DMS153 treated with DMSO at 0.1 percent for 48 hours (cell line): ENCODE measurements at regions not wholly inside any gene's neighbourhood (a gene's known extent, or its start where the extent isn't known, plus 50 kb on each side); places are given as distances from the start of the nearest gene placed in this dataset.

Source experiments
- DNase-seq: peaks from one replicate; lab custom pipeline; 2025; ENCODE audit not compliant: unreplicated experiment; lab: John Stamatoyannopoulos, UW

- DNase-seq = no peak
Observed at GRCh38 chr6:71585472-71585871, 296.9 kb downstream of the OGFRL1 start.

DNA sequence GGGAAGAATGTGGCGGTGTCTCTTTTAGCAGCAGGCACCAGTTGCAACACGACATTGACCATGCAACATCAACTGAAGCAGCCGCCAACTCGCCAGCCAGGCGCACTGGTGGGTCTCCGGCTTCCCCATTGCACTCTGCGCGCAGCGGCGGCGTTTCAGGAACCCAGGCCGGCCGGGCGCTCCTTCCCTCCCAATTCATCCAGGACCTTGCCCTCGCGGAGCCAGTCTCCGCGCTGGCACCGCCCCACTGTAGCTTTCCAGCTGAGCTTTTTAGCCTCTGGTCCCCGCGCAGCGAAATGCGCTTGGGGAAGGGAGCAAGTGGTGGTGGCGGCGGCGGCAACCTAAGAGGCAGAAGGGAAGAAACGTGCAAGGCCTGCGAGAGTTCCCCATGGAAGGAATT is 297.9 kb upstream of the RIMS1 start:
- DNase-seq = no peak

- no peak for DNase-seq
Observed at GRCh38 chr6:71589254-71589653, 297.1 kb upstream of the RIMS1 start.

DNA sequence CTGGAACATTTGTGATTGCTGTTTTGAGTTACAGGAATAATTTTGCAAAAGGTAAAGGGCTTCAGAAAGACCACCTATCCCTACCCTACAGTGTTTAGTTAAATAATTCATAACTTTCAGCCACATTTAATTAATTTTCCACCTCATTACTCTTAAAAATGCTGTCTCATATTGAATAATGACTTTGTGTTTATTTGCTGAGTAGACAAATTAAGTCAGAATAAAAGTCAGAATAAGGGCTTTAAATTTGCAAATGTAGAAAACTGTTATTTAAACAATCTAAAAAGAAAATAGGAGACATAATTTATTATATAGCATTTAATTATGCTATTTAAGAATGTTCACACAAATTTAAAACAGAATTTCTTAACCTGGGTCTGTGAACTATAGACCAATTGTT is 293.7 kb upstream of the RIMS1 start:
- DNase-seq = no peak

- DNase-seq = no peak
Observed at GRCh38 chr6:71599359-71599758, 287.0 kb upstream of the RIMS1 start.

DNA sequence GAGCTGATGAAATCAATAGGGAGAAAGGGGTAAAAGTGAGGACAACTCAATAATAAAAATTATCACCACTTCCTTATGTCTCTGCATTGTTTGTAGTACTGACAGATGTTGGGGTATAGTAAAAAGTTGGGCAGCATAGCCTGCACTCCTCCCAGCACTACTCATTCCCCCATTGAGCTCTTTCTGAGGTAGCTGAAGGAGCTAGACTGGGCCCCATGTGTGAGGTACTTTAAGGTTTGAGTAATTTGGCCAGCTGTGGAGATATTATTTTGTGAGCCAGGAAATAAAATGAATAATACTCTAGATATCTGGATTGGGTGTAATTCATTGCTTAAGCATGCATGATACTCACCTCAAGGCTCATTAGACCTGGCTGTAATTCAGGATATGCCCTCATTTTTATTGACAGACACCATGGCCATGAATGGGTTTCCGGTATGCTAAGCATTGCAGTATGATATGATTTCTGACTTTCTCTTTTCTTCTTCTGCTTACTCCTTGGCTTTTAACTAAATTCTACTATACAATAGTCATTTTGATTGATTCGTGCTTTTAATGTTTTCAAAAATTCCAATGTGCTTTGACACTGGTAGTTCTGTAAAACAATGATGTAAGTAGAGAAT is 283.9 kb upstream of the RIMS1 start:
- DNase-seq = no peak

DNA sequence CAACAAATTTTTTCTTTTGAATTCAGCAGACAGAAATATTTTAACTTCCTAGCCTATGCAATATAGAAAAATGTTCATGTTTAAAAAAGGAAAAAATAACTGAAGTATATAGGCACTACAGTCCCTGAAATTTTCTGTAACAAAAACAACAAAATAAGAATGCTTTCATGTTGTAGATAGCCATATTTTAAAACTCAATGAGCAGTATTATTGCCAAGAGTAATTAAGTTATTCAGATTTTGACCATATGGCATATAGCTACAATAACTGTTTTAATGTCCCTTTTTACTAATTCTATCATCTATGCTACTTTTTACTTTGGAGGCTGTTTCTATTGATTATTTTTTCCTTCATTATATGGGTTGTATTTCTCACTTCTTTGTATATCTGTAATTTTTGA is 283.3 kb upstream of the RIMS1 start:
- DNase-seq = no peak

DNA sequence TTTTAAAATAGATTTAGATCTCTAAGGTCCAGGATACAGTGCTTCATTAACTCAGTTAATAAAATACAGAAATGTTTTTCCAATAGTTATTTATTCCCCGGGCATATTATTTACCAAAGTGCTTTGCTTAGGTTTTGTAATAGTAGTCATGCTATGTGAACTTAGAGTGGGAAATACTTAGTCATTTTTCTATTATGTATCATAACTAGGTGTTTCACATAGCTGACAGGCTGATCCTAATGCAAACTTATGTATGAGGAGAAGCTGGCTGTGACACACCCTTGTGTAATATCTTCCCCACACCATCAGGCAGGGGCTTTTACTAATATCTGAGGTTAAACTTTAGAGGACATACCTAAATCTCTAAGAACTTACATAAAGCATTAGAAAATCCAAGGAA is 277.7 kb upstream of the RIMS1 start:
- no peak for DNase-seq

DNA sequence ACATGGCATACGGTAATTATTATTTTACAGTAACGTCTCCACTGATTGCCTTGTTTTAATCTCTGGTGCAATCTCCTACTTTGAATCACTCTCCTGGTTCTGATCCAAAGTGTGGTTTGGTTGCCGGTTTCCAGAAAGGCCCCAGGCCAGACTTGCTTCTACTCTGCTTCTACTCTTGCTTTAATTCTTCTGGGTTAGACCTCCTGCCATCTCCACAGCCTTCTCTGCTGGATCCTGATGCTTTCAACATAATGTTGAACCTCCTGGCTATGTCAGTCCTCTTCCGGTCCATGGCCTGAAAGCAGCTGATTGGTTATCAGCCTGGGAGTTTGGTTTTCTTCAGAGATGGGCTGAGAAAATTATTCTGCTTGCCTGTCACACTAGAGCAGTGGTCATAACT is 266.5 kb upstream of the RIMS1 start:
- DNase-seq = no peak

GRCh38 chr6:71621918-71622519 is 264.3 kb upstream of the RIMS1 start:
- DNase-seq = no peak

DNA sequence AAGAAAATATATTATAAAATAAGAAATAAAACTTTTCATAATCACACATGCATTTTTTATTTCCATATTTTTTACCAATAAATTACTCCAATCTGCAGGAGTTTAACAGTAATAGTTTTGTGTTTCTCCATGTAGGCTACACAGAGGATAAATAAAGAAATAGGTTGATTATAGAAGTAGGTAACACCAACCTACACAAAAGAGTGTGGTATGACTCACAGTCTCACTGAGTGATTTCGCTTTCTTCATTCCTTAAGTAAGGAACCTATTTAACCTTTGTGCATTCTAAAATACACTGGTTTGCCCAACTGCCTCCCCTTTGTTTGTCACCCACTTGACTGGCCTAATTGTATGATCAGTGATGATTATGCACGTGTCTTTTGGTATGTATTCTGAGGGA is 244.2 kb upstream of the RIMS1 start:
- no peak for DNase-seq

GRCh38 chr6:71642793-71643192 is 243.6 kb upstream of the RIMS1 start:
- DNase-seq = no peak

GRCh38 chr6:71645299-71645698 is 241.1 kb upstream of the RIMS1 start:
- DNase-seq = no peak

DNA sequence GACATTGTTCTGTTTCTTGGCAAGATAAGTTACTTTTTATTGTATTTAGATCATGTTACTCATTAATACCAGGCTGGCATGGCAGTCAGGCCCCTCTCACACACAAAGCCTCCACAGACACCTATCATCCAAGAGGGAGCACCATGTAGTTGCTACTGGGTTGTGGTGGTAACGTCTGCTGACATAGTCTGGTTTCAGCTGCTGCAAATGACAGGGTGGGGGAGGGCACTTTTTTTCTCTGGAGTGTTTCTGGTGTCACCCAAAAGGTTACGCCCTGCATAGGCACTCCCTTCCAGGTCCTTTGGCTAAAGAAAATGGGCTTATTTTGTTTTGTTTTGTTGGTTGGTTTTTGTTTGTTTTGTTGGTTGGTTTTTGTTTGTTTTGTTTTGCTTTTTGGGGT is 236.4 kb upstream of the RIMS1 start:
- DNase-seq = no peak

- no peak for DNase-seq
Observed at GRCh38 chr6:71651636-71652035, 234.7 kb upstream of the RIMS1 start.

DNA sequence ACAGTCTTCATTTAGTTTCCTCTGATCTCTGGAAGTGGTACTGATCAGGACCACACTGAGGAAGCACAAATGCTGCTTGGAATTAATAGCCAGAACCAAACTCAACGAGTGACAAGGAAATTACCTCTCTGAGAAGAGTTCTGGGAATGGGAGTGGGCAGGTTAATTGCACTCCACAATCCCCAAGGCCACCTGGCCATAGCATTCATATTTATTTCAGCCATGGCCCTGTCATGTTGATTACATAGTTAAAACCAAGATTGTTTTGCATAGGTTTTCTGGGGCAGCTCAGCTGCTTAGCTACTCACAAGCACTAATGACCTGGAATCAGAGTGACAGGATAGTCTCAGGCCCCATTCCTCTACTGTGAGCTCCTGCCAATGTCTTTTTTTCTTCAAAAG is 230.2 kb upstream of the RIMS1 start:
- no peak for DNase-seq

- DNase-seq = no peak
Observed at GRCh38 chr6:71665931-71666330, 220.4 kb upstream of the RIMS1 start.

- DNase-seq = no peak
Observed at GRCh38 chr6:71672876-71673275, 213.5 kb upstream of the RIMS1 start.

GRCh38 chr6:71675386-71675785 is 211.0 kb upstream of the RIMS1 start:
- no peak for DNase-seq

- DNase-seq = no peak
Observed at GRCh38 chr6:71676298-71676697, 210.1 kb upstream of the RIMS1 start.

GRCh38 chr6:71678091-71678490 is 208.3 kb upstream of the RIMS1 start:
- DNase-seq = no peak

- no peak for DNase-seq
Observed at GRCh38 chr6:71681234-71681867, 205.0 kb upstream of the RIMS1 start.
